ENCODE measurements at regions not wholly inside any gene's neighbourhood (a gene's known extent, or its start where the extent isn't known, plus 50 kb on each side); places are given as distances from the start of the nearest gene placed in this dataset.

GRCh38 chr3:66597308-66597863 is 96.6 kb upstream of the LRIG1 start:
- CTCF ChIA-PET (ENCODE audit: unreplicated experiment): interaction anchor here (0.8 kb wide), 1 partner anchor 13 kb away, joined by 3 read pairs; no protein-coding TSS in a partner anchor
- no peak for DNase-seq (ENCODE audit: low spot score)
- intact Hi-C loops (cut with micrococcal nuclease; ENCODE audit: unreplicated experiment): no loop called here
- Histone ChIP-seq H3K4me3 (ENCODE audit: low read depth, low read length, poor library complexity, severe bottlenecking) (no peak overlapping the region), H3K4me2 (ENCODE audit: low read length) (no peak overlapping the region), H3K27ac (ENCODE audit: low read depth, low read length, poor library complexity, severe bottlenecking) (no peak overlapping the region), H3K36me3 (ENCODE audit: insufficient read depth, low read length) (no peaks in the 10 kb centered on the region), H3K9me2 (ENCODE audit: insufficient read depth, low read length) (no peaks in the 10 kb centered on the region), H3K4me1 (ENCODE audit: insufficient read depth, low read length, poor library complexity, severe bottlenecking) (no peaks in the 10 kb centered on the region), H3K9me3 (ENCODE audit: low read length) (no peaks in the 10 kb centered on the region), H4K20me1 (ENCODE audit: insufficient read depth, low read length) (no peaks in the 10 kb centered on the region), H3K79me2 (ENCODE audit: insufficient read depth, low read depth, low read length) (no peaks in the 10 kb centered on the region), H2AFZ (ENCODE audit: low read length) (no peak overlapping the region)
- BruUV-seq (replicated peaks): no TSS peak
- TF ChIP-seq EZH2phosphoT487 (IDR thresholded peaks at IDR 0.05; ENCODE audit: borderline replicate concordance, low read depth, low read length): no peak
- TF ChIP-seq CTCF (conservative IDR thresholded peaks at IDR 0.05; ENCODE audit: low read length): no peak
- POLR2A ChIA-PET: interaction anchor here (0.6 kb wide), 1 partner anchor 31 kb away, joined by 6 read pairs; no protein-coding TSS in a partner anchor

GRCh38 chr3:66598168-66598567 is 97.3 kb upstream of the LRIG1 start:
- Histone ChIP-seq H3K36me3 (ENCODE audit: insufficient read depth, low read length) (no peaks in the 10 kb centered on the region), H3K9me2 (ENCODE audit: insufficient read depth, low read length) (no peaks in the 10 kb centered on the region), H3K27ac (ENCODE audit: low read depth, low read length, poor library complexity, severe bottlenecking) (no peak overlapping the region), H3K79me2 (ENCODE audit: insufficient read depth, low read depth, low read length) (no peaks in the 10 kb centered on the region), H3K9me3 (ENCODE audit: low read length) (no peaks in the 10 kb centered on the region), H3K4me3 (ENCODE audit: low read depth, low read length, poor library complexity, severe bottlenecking) (no peak overlapping the region), H3K4me1 (ENCODE audit: insufficient read depth, low read length, poor library complexity, severe bottlenecking) (no peaks in the 10 kb centered on the region), H4K20me1 (ENCODE audit: insufficient read depth, low read length) (no peaks in the 10 kb centered on the region), H2AFZ (ENCODE audit: low read length) (no peak overlapping the region), H3K4me2 (ENCODE audit: low read length) (no peak overlapping the region)
- no peak for DNase-seq (ENCODE audit: low spot score)
- intact Hi-C loops (cut with micrococcal nuclease; ENCODE audit: unreplicated experiment): no loop called here
- no TSS peak for BruUV-seq (replicated peaks)
- POLR2A ChIA-PET: no interaction called here
- CTCF ChIA-PET (ENCODE audit: unreplicated experiment): no interaction called here
- TF ChIP-seq EZH2phosphoT487 (IDR thresholded peaks at IDR 0.05; ENCODE audit: borderline replicate concordance, low read depth, low read length) (no peak), CTCF (conservative IDR thresholded peaks at IDR 0.05; ENCODE audit: low read length) (no peak)

GRCh38 chr3:66602237-66602636 is 101.4 kb upstream of the LRIG1 start:
- Histone ChIP-seq H3K4me2 (ENCODE audit: low read length) (no peak overlapping the region), H3K27ac (ENCODE audit: low read depth, low read length, poor library complexity, severe bottlenecking) (no peak overlapping the region), H3K36me3 (ENCODE audit: insufficient read depth, low read length) (no peaks in the 10 kb centered on the region), H3K9me2 (ENCODE audit: insufficient read depth, low read length) (no peaks in the 10 kb centered on the region), H3K9me3 (ENCODE audit: low read length) (no peaks in the 10 kb centered on the region), H3K79me2 (ENCODE audit: insufficient read depth, low read depth, low read length) (no peaks in the 10 kb centered on the region), H4K20me1 (ENCODE audit: insufficient read depth, low read length) (no peaks in the 10 kb centered on the region), H3K4me1 (ENCODE audit: insufficient read depth, low read length, poor library complexity, severe bottlenecking) (no peaks in the 10 kb centered on the region), H2AFZ (ENCODE audit: low read length) (no peak overlapping the region), H3K4me3 (ENCODE audit: low read depth, low read length, poor library complexity, severe bottlenecking) (no peak overlapping the region)
- DNase-seq (ENCODE audit: low spot score): no peak
- POLR2A ChIA-PET: interaction anchor here (0.6 kb wide), 1 partner anchor 10 kb away, joined by 3 read pairs; no protein-coding TSS in a partner anchor
- TF ChIP-seq CTCF (conservative IDR thresholded peaks at IDR 0.05; ENCODE audit: low read length): no peak
- TF ChIP-seq EZH2phosphoT487 (IDR thresholded peaks at IDR 0.05; ENCODE audit: borderline replicate concordance, low read depth, low read length): no peak
- intact Hi-C loops (cut with micrococcal nuclease; ENCODE audit: unreplicated experiment): no loop called here
- CTCF ChIA-PET (ENCODE audit: unreplicated experiment): no interaction called here
- no TSS peak for BruUV-seq (replicated peaks)
